DOHH2 (cell line): ENCODE measurements at regions not wholly inside any gene's neighbourhood (a gene's known extent, or its start where the extent isn't known, plus 50 kb on each side); places are given as distances from the start of the nearest gene placed in this dataset.

Experiments
- H3F3A ChIP-seq: fragments of 200-600 bp; sonication (generic), shearing (Covaris generic); 2 replicates; pipeline ENCODE4 v1.6.0; 2016; ENCODE audit warnings: antibody characterized with exemption, mild to moderate bottlenecking; ENCODE audit not compliant: control insufficient read depth, insufficient read depth
- H3K27ac ChIP-seq: fragments of 200-600 bp; sonication (generic); 2 replicates; pipeline ENCODE4 v1.5.1; 2014; ENCODE audit warnings: low read depth, mild to moderate bottlenecking, low read length, moderate library complexity
- H3K27me3 ChIP-seq: fragments of 200-600 bp; sonication (generic); 2 replicates; pipeline ENCODE4 v1.6.1; 2014; ENCODE audit warnings: mild to moderate bottlenecking, low read length, mixed read lengths; ENCODE audit not compliant: control insufficient read depth
- H3K36me3 ChIP-seq: fragments of 200-600 bp; sonication (generic); 2 replicates; pipeline ENCODE4 v1.6.1; 2014; ENCODE audit warnings: mild to moderate bottlenecking, low read length, moderate library complexity, mixed read lengths; ENCODE audit not compliant: control insufficient read depth
- H3K4me1 ChIP-seq: fragments of 200-600 bp; sonication (generic); 2 replicates; pipeline ENCODE4 v1.6.1; 2014; ENCODE audit warnings: mild to moderate bottlenecking, low read length, mixed read lengths; ENCODE audit not compliant: control insufficient read depth
- H3K4me2 ChIP-seq: fragments of 200-600 bp; sonication (generic); 2 replicates; pipeline ENCODE4 v1.6.0; 2014; ENCODE audit warnings: mild to moderate bottlenecking, low read length, moderate library complexity
- H3K4me3 ChIP-seq: fragments of 200-600 bp; sonication (generic); 2 replicates; pipeline ENCODE4 v1.5.1; 2014; ENCODE audit warnings: mild to moderate bottlenecking, low read length, mixed read lengths
- H3K79me2 ChIP-seq: fragments of 200-600 bp; sonication (generic); 2 replicates; pipeline ENCODE4 v1.6.1; 2014; ENCODE audit warnings: mild to moderate bottlenecking, low read length, mixed read lengths; ENCODE audit not compliant: control insufficient read depth
- H3K9me2 ChIP-seq: fragments of 200-600 bp; sonication (generic); replicated peaks from 2 replicates; pipeline ENCODE4 v1.6.1; 2014; ENCODE audit warnings: mild to moderate bottlenecking, low read length, mixed read lengths; ENCODE audit not compliant: control insufficient read depth
- H3K9me3 ChIP-seq: fragments of 200-600 bp; sonication (generic); 2 replicates; pipeline ENCODE4 v1.6.1; 2014; ENCODE audit warnings: antibody characterized with exemption, low read length, mixed read lengths; ENCODE audit not compliant: control insufficient read depth, insufficient read depth
- H4K20me1 ChIP-seq: fragments of 200-600 bp; sonication (generic); 2 replicates; pipeline ENCODE4 v1.6.0; 2014; ENCODE audit warnings: low read depth, mild to moderate bottlenecking, antibody characterized with exemption, low read length, moderate library complexity; ENCODE audit not compliant: control insufficient read depth, insufficient read depth
- CTCF ChIP-seq: fragments of 200-600 bp; sonication (generic); IDR thresholded peaks from one replicate; pipeline ENCODE4 v1.5.1; 2014; ENCODE audit warnings: antibody characterized with exemption, mild to moderate bottlenecking, low read depth, low read length; ENCODE audit not compliant: poor library complexity, severe bottlenecking
- EZH2phosphoT487 ChIP-seq: fragments of 200-600 bp; sonication (generic); IDR thresholded peaks from 2 replicates; pipeline ENCODE4 v1.6.1; 2017; ENCODE audit warnings: borderline replicate concordance, mild to moderate bottlenecking, antibody characterized with exemption, low read length, moderate library complexity, mixed read lengths

- H3K4me3 ChIP-seq, result no peak overlapping the region
- H3K4me1 ChIP-seq, result no peaks in the 10 kb centered on the region
- no peaks in the 10 kb centered on the region for H3K36me3 ChIP-seq
- H3K9me3 ChIP-seq, result no peaks in the 10 kb centered on the region; the same call in 1 of the 2 replicates
- H3K27me3 ChIP-seq, result no peaks in the 10 kb centered on the region
- no peak overlapping the region for H3K4me2 ChIP-seq
- TF ChIP-seq EZH2phosphoT487 (no peak), CTCF (no peak)
- no peak overlapping the region for H3K27ac ChIP-seq
- no peaks in the 10 kb centered on the region for H4K20me1 ChIP-seq
- no peaks in the 10 kb centered on the region for H3K9me2 ChIP-seq
- no peaks in the 10 kb centered on the region for H3K79me2 ChIP-seq
- H3F3A ChIP-seq, result no peaks in the 10 kb centered on the region
Measured at GRCh38 chr15:47932951-47933641, 187.7 kb upstream of the SLC24A5 start.

- TF ChIP-seq CTCF, result no peak
- no peak for TF ChIP-seq EZH2phosphoT487
- H3K9me3 ChIP-seq, result no peaks in the 10 kb centered on the region; the same call in 1 of the 2 replicates
- no peaks in the 10 kb centered on the region for H3K27me3 ChIP-seq
- no peaks in the 10 kb centered on the region for H3K79me2 ChIP-seq
- no peaks in the 10 kb centered on the region for H3K4me1 ChIP-seq
- H3K4me3 ChIP-seq, result no peak overlapping the region
- no peaks in the 10 kb centered on the region for H3F3A ChIP-seq
- H3K9me2 ChIP-seq, result no peaks in the 10 kb centered on the region
- no peaks in the 10 kb centered on the region for H3K36me3 ChIP-seq
- no peak overlapping the region for H3K27ac ChIP-seq
- H4K20me1 ChIP-seq, result no peaks in the 10 kb centered on the region
- no peak overlapping the region for H3K4me2 ChIP-seq
Measured at GRCh38 chr15:47933865-47934264, 186.9 kb upstream of the SLC24A5 start.

GRCh38 chr15:47934342-47934741, 186.4 kb upstream of the SLC24A5 start:
- no peaks in the 10 kb centered on the region for H3F3A ChIP-seq
- H3K36me3 ChIP-seq, result no peaks in the 10 kb centered on the region
- no peaks in the 10 kb centered on the region for H3K4me1 ChIP-seq
- H4K20me1 ChIP-seq, result no peaks in the 10 kb centered on the region
- no peak overlapping the region for H3K4me2 ChIP-seq
- H3K9me3 ChIP-seq, result no peaks in the 10 kb centered on the region; the same call in 1 of the 2 replicates
- no peaks in the 10 kb centered on the region for H3K27me3 ChIP-seq
- TF ChIP-seq CTCF (no peak), EZH2phosphoT487 (no peak)
- H3K9me2 ChIP-seq, result no peaks in the 10 kb centered on the region
- no peak overlapping the region for H3K4me3 ChIP-seq
- H3K79me2 ChIP-seq, result no peaks in the 10 kb centered on the region
- H3K27ac ChIP-seq, result no peak overlapping the region
